K562 (cell line): ENCODE measurements at regions not wholly inside any gene's neighbourhood (a gene's known extent, or its start where the extent isn't known, plus 50 kb on each side); places are given as distances from the start of the nearest gene placed in this dataset.
"Not testable (repeated sequence)": the region's sequence is repeated elsewhere in the genome, so short reads cannot be mapped to it uniquely, and the experiment has no call there.

Experiments used
- EGR1 ChIP-seq: fragments of 450-650 bp; conservative IDR thresholded peaks from 2 replicates; pipeline ENCODE4 v1.6.1; 2017; ENCODE audit warnings: mild to moderate bottlenecking
- NFIC ChIP-seq: fragments of 450-650 bp; IDR thresholded peaks from 2 replicates; pipeline ENCODE4 v1.6.1; 2017; ENCODE audit warnings: mild to moderate bottlenecking, inconsistent platforms
- RFX5 ChIP-seq: IDR thresholded peaks from 2 replicates; pipeline ENCODE4 v1.6.1; 2011; ENCODE audit warnings: low read depth, mild to moderate bottlenecking, improper control_type of control experiment, low read length
- TF ChIP-seq, protein P1 (sequence below), 3 experiments: IDR thresholded peaks in 2 of 3; conservative IDR thresholded peaks in 1 of 3; 2 replicates each; pipeline ENCODE4 v1.5.1; 2011 to 2012; ENCODE audit warnings: low read length in 3 of 3, mild to moderate bottlenecking in 3 of 3, control low read depth in 2 of 3, improper control_type of control experiment in 1 of 3, inconsistent platforms in 1 of 3, low read depth in 1 of 3, mixed read lengths in 1 of 3, moderate library complexity in 1 of 3; ENCODE audit not compliant: insufficient read depth in 2 of 3

DNA sequence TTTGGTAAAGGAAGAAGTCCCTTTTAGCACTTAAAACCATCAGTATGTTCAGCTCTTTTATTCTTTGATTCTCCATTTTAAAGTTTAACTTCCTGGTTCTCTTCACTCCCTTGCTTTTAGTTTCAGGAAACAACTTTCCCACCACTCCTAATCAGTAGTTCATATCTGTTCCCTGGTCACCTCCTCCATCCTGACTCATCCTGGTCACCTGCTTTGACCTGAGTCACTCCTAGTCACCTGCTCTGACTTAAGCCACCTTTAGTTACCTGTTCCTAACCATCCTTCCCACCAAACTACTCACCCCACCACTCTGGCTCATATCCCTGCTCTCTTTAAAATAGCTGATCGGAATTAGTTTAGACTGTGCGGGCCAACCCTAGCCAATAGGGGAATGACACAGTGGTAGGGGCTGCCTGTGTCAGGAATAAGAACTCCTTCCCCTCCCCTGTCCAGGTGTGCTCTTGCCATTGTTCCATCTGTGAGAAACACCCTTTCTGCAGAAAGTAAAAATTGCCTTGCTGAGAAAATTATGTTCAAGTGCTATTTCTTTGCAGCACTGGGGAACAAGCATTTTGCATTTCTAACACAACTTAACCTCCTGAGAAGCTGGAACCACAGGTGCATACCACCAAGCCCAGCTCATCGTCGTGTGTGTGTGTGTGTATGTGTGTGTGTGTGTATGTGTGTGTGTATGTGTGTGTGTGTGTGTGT, 204.0 kb upstream of the MAOA start:
- TF ChIP-seq EGR1, RFX5, NFIC: not testable (repeated sequence)
- TF ChIP-seq, protein P1, sequence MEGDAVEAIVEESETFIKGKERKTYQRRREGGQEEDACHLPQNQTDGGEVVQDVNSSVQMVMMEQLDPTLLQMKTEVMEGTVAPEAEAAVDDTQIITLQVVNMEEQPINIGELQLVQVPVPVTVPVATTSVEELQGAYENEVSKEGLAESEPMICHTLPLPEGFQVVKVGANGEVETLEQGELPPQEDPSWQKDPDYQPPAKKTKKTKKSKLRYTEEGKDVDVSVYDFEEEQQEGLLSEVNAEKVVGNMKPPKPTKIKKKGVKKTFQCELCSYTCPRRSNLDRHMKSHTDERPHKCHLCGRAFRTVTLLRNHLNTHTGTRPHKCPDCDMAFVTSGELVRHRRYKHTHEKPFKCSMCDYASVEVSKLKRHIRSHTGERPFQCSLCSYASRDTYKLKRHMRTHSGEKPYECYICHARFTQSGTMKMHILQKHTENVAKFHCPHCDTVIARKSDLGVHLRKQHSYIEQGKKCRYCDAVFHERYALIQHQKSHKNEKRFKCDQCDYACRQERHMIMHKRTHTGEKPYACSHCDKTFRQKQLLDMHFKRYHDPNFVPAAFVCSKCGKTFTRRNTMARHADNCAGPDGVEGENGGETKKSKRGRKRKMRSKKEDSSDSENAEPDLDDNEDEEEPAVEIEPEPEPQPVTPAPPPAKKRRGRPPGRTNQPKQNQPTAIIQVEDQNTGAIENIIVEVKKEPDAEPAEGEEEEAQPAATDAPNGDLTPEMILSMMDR (IDR thresholded peaks at IDR 0.05 in 2 of 3, conservative IDR thresholded peaks at IDR 0.05 in 1 of 3; ENCODE audit: insufficient read depth in 2 of 3, low read depth in 1 of 3, low read length in 3 of 3): not testable (repeated sequence)
